HFFc6 (cell line): ENCODE measurements at regions not wholly inside any gene's neighbourhood (a gene's known extent, or its start where the extent isn't known, plus 50 kb on each side); places are given as distances from the start of the nearest gene placed in this dataset.

Experiments
- DNase-seq: peaks from one replicate; pipeline ENCODE4 v3.0.0-alpha.2; 2018
- H3K27ac Mint-ChIP-seq: 2 replicates; pipeline ENCODE4 v1.8.0; 2020; ENCODE audit warnings: mild to moderate bottlenecking, mixed read lengths
- H3K27me3 Mint-ChIP-seq: 2 replicates; pipeline ENCODE4 v1.8.0; 2021; ENCODE audit warnings: mild to moderate bottlenecking, moderate library complexity, mixed read lengths; ENCODE audit not compliant: insufficient read depth
- H3K36me3 Mint-ChIP-seq: 2 replicates; pipeline ENCODE4 v1.8.0; 2021; ENCODE audit warnings: low read depth, mixed read lengths
- H3K4me1 Mint-ChIP-seq: 2 replicates; pipeline ENCODE4 v1.8.0; 2020; ENCODE audit warnings: low read depth, mixed read lengths
- H3K4me3 Mint-ChIP-seq: 2 replicates; pipeline ENCODE4 v1.8.0; 2020; ENCODE audit warnings: mild to moderate bottlenecking, moderate library complexity, mixed read lengths
- H3K9me3 Mint-ChIP-seq: 2 replicates; pipeline ENCODE4 v1.8.0; 2020; ENCODE audit warnings: mild to moderate bottlenecking, mixed read lengths
- TF ChIP-seq, protein P1 (sequence below): fragments of 200-600 bp; sonication (generic); IDR thresholded peaks from 2 replicates; pipeline ENCODE4 v1.5.0; 2021; ENCODE audit warnings: antibody characterized with exemption, mild to moderate bottlenecking

GRCh38 chr4:10168151-10168550, 51.6 kb upstream of the WDR1 start:
- Mint-ChIP-seq H3K9me3 (no peaks in the 10 kb centered on the region), H3K27ac (no peak overlapping the region), H3K27me3 (no peaks in the 10 kb centered on the region; the same call in 1 of the 2 replicates), H3K36me3 (no peaks in the 10 kb centered on the region), H3K4me3 (no peak overlapping the region), H3K4me1 (peaks cover 44% of the 10 kb centered on the region)
- no peak for DNase-seq
- TF ChIP-seq, protein P1, sequence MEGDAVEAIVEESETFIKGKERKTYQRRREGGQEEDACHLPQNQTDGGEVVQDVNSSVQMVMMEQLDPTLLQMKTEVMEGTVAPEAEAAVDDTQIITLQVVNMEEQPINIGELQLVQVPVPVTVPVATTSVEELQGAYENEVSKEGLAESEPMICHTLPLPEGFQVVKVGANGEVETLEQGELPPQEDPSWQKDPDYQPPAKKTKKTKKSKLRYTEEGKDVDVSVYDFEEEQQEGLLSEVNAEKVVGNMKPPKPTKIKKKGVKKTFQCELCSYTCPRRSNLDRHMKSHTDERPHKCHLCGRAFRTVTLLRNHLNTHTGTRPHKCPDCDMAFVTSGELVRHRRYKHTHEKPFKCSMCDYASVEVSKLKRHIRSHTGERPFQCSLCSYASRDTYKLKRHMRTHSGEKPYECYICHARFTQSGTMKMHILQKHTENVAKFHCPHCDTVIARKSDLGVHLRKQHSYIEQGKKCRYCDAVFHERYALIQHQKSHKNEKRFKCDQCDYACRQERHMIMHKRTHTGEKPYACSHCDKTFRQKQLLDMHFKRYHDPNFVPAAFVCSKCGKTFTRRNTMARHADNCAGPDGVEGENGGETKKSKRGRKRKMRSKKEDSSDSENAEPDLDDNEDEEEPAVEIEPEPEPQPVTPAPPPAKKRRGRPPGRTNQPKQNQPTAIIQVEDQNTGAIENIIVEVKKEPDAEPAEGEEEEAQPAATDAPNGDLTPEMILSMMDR: no peak

DNA sequence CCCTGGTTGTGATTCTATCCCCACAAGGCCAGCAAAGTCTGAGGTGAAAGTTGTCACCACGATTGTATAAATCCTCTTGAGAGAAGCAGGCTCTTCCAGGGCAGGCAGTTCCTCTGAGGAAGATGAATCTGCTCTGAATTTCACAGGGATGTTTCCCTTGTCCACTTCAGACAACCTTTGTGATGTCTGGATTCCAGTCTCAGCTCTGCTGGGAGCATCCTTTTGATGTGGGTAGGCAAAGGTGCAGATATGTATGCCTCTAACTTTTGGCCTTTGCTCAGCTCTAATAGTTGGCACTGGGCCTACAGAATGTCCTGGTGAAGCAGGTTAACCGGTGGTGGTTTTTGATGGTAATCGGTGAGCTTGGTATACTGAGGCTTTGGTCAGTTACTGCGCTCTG, 50.6 kb upstream of the WDR1 start:
- no peak overlapping the region for H3K4me3 Mint-ChIP-seq
- H3K9me3 Mint-ChIP-seq: no peaks in the 10 kb centered on the region
- DNase-seq: no peak
- H3K36me3 Mint-ChIP-seq: no peaks in the 10 kb centered on the region
- no peaks in the 10 kb centered on the region; the same call in 1 of the 2 replicates for H3K27me3 Mint-ChIP-seq
- H3K27ac Mint-ChIP-seq: no peak overlapping the region
- TF ChIP-seq, protein P1: no peak
- peaks cover 34% of the 10 kb centered on the region for H3K4me1 Mint-ChIP-seq
